NCI-H2029 treated with DMSO at 0.1 percent for 48 hours (cell line): ENCODE measurements at regions not wholly inside any gene's neighbourhood (a gene's known extent, or its start where the extent isn't known, plus 50 kb on each side); places are given as distances from the start of the nearest gene placed in this dataset.
A peak's percentile ranks its signal among the peaks of the same experiment; 100 is the strongest.

Source experiments
- DNase-seq: peaks from one replicate; lab custom pipeline; 2025; lab: John Stamatoyannopoulos, UW

- no peak for DNase-seq
Observed at GRCh38 chr3:167895178-167895577, 159.7 kb downstream of the SERPINI1 start.

GRCh38 chr3:167892205-167892604 lies 156.7 kb downstream of the SERPINI1 start:
- no peak for DNase-seq

GRCh38 chr3:167887096-167887495 lies 151.6 kb downstream of the SERPINI1 start:
- DNase-seq, result no peak

GRCh38 chr3:167886690-167887089 lies 151.2 kb downstream of the SERPINI1 start:
- no peak for DNase-seq

GRCh38 chr3:167885277-167885676 lies 149.8 kb downstream of the SERPINI1 start:
- no peak for DNase-seq

- no peak for DNase-seq
Observed at GRCh38 chr3:167884481-167884880, 149.0 kb downstream of the SERPINI1 start.

- DNase-seq, result no peak
Observed at GRCh38 chr3:167883452-167883851, 147.9 kb downstream of the SERPINI1 start.

- peak; percentile 24 for DNase-seq
Observed at GRCh38 chr3:167882057-167882667, 146.6 kb downstream of the SERPINI1 start.

- DNase-seq, result no peak
Observed at GRCh38 chr3:167880183-167880582, 144.7 kb downstream of the SERPINI1 start.

GRCh38 chr3:167876620-167877281 lies 141.2 kb downstream of the SERPINI1 start:
- DNase-seq, result no peak
